GM13976 (cell line): ENCODE measurements at regions not wholly inside any gene's neighbourhood (a gene's known extent, or its start where the extent isn't known, plus 50 kb on each side); places are given as distances from the start of the nearest gene placed in this dataset.

Source experiments
- DNase-seq: peaks from one replicate; pipeline ENCODE4 v3.0.0; 2012; ENCODE audit warnings: low spot score
- in situ Hi-C: fragments of 300-500 bp; cut with MboI; formaldehyde crosslinking; loops from one replicate; pipeline ENCODE4 v1.12.0; 2022; ENCODE audit warnings: low sequenced_read_pairs, mixed read lengths, inconsistent platforms; ENCODE audit not compliant: unreplicated experiment
- TF ChIP-seq, protein P1 (sequence below): IDR thresholded peaks from 2 replicates; pipeline ENCODE4 v1.5.1; 2012; ENCODE audit warnings: borderline replicate concordance, mild to moderate bottlenecking; ENCODE audit not compliant: insufficient read depth; ENCODE audit errors: extremely low read depth, missing control alignments, control extremely low read depth

- no peak for DNase-seq
- in situ Hi-C loops: no loop called here
Observed at GRCh38 chr11:25587496-25587895, 744.4 kb upstream of the ANO3 start.

DNA sequence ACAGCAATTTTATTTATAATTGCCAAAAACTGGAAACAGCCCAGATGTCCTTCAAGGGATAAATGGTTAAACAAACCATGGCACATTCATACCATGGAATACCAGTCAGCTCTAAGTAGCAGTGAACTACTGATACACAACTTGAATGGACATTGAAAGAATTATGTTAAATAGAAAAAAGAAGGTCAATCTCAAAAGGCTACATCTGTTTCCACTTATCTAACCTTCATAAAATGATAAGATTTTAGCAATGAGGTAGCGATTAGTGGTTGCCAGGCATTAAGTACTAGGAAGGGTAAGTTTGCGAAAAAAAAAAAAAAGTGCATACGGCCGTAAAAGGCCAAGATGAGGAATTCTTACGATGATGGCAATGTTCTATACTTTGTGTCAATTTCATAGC is 738.7 kb upstream of the ANO3 start:
- TF ChIP-seq, protein P1, sequence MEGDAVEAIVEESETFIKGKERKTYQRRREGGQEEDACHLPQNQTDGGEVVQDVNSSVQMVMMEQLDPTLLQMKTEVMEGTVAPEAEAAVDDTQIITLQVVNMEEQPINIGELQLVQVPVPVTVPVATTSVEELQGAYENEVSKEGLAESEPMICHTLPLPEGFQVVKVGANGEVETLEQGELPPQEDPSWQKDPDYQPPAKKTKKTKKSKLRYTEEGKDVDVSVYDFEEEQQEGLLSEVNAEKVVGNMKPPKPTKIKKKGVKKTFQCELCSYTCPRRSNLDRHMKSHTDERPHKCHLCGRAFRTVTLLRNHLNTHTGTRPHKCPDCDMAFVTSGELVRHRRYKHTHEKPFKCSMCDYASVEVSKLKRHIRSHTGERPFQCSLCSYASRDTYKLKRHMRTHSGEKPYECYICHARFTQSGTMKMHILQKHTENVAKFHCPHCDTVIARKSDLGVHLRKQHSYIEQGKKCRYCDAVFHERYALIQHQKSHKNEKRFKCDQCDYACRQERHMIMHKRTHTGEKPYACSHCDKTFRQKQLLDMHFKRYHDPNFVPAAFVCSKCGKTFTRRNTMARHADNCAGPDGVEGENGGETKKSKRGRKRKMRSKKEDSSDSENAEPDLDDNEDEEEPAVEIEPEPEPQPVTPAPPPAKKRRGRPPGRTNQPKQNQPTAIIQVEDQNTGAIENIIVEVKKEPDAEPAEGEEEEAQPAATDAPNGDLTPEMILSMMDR: no peak
- in situ Hi-C loops: no loop called here
- DNase-seq: no peak

More at GRCh38 chr11:25587496-25587895, 744.4 kb upstream of the ANO3 start:
- TF ChIP-seq, protein P1: no peak

DNA sequence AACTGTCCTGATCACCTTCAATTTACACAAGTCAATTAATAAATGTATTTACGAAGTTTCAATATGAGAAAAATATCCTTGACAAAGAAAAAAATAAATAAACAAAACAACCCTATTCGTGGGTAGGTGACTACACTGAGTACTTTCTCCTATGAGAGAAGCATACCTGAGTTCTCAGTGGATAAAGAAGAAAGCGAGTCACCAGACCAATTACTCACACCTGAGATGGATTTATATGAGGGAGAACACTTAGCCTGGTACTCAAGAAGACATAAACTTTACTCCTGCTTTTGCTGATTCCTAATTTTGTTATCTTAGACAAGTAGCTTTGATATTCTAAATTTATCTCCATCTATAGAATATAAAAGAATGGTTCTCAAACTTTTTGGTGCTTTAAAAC is 735.2 kb upstream of the ANO3 start:
- TF ChIP-seq, protein P1: no peak
- in situ Hi-C loops: no loop called here
- DNase-seq: no peak

DNA sequence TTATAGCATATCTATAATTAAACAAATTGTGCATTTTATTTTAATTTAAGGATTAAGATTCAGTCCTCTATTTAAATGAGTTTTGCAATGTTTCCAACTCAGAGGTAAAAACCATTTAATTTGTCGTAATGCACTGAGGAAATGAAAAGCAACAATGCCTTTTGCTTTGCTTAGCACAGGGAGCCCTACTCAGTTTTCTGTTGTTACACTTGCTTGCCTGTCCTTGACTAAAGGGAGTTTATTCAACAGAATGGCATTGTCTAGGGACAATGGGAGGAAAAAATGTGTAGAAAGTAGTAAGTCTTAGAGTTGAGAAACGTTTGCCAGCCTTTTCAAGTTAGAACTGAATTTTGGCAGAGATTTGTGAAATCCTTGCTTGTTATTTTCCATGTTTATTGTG is 734.2 kb upstream of the ANO3 start:
- DNase-seq: no peak
- in situ Hi-C loops: no loop called here
- TF ChIP-seq, protein P1: no peak

GRCh38 chr11:25602149-25602548 is 729.8 kb upstream of the ANO3 start:
- TF ChIP-seq, protein P1: no peak
- in situ Hi-C loops: no loop called here
- no peak for DNase-seq

GRCh38 chr11:25602959-25603358 is 729.0 kb upstream of the ANO3 start:
- in situ Hi-C loops: no loop called here
- TF ChIP-seq, protein P1: no peak
- no peak for DNase-seq

DNA sequence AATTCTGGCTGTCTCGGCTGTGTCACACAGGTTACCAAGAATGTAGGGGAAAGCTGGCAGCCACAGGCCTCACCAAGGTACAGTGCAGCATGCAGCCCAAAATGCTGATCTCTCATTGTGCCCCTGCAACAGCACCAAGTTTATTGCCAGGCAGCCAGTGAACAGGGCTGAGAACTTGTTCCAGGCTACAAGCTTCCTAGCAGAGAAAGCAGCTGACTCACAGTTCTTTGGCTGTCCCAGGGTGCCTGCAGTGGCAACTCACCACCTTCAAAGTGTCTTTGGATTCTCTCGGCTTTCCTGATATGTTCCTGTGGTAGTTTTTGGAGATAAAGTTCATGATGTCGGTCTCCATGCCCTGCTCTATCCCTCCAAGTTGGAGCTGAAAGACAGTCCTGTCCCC is 719.1 kb upstream of the ANO3 start:
- in situ Hi-C loops: no loop called here
- no peak for DNase-seq

More for the DNA sequence above, 719.1 kb upstream of the ANO3 start:
- TF ChIP-seq, protein P1: no peak
